ENCODE measurements at regions not wholly inside any gene's neighbourhood (a gene's known extent, or its start where the extent isn't known, plus 50 kb on each side); places are given as distances from the start of the nearest gene placed in this dataset.
"Not testable (repeated sequence)": the region's sequence is repeated elsewhere in the genome, so short reads cannot be mapped to it uniquely, and the experiment has no call there.

DNA sequence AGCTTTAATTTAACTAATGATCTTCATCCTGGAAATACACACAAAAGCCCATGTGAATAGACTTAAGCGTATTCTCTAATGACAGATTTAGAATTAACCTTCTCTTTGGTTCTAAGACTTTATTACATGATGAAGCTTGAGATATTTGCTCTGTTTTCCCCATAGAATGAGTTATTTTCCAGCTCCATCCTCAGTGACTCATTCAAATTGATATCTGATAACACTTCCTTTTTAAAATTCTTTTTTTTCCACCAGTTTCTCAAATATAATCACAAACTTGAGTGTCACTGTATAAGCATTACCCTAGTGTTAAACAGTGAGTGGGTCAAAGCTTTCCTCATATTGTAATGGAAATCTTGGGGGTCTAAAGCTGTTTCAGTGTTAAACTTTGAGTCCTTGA is 535.8 kb downstream of the KCNA4 start:
- no peak for DNase-seq

DNA sequence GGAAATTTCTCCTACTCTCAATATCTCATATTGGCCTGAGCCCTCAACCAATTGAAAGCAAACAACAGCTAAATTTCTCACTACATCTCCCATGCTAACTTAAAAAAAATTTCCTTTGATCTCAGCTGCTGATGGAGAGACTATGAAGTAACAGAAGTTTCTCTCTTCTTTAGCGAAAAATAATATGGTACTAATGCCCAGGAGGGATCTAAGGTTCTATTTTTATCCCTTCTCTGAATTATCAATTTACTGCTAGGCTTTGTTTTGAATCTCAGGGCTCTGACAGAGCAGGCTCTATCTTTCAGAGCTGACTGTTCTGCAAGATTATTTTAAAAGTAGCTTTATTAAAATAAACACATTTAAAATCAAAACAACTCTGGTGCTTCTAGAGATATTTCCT is 558.6 kb downstream of the KCNA4 start:
- DNase-seq = no peak

DNA sequence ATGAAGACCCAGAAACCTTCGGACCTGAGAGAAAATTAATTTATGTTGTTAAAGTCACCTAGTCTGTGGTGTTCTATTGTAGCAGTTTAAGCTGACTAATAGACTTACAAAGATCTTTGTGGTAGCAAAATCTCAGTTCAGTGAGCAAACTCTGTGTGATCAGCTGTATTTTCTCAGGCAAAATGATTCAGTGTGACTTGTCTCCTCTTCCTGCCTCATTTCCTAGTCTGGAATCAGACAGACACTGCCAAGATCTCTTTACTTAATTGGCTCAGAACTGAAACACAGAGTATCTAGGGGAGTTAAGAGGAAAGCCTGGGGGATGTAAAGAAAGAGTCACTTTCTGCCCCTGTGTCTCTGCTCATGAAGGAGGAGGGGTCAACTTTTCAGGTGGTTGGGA is 564.7 kb downstream of the KCNA4 start:
- DNase-seq = no peak

DNA sequence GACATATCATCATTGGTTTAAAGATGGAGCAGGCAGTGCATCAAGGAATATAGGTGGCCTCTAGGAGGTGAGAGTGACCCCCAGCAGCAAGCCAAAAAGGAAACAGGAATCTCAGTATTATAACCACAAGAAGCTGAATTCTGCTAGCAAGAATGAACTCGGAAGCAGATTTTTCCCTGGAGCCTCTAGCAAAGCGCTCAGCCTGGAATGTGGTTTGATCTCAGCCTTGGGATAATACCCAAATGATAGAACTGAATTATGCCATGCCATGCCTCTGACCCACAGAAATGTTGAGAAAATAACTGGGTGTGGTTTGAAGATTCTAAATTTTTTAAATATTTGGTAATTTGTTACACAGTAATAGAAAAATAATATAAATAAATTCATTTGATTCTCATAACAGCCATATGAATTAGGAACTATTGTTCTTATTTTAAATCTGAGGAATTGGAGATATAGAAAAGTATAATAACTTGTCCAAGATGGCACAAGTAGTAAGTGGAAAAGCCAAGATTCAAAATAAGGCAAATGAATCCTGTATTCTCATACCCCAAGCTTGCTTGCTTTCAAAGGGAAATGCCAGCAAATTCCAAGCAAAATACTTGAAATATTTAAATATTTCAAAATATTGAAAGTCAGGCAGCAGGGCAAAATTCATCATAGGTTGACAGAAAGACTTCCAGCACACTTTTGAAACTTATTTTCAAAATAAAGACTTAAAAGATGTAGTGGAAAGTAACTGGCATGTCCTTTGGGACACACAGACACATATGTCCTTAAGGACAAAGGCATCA is 567.4 kb downstream of the KCNA4 start:
- DNase-seq = no peak

DNA sequence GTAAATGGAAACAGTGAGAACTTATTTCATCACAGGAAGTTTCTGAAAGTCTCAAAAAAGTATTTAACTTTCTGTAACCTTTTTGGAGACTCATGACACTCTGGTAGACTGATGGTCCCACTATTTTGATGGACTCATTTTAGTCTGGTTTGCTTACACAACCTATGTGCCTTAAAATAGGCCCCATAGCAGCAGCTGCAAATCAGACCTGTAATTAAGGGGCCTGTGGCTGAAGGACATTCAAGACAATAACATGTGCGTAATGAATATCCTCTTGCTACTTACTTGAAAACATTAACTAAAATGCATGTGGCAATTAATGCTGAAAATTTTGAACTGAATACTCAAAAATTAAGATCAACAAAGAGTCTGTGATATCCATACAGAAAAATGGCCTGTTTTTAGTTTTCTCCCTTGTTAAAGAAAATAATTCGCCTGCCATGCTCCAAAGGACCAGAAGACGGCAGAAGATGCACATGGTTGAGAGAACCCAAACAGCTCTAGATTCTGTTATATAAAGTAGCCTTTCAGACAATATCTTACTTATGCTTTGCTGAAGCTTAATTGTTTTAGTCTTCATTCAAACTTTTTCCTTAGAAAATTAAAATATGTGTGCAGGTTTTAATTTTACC is 568.5 kb downstream of the KCNA4 start:
- no peak for DNase-seq

DNA sequence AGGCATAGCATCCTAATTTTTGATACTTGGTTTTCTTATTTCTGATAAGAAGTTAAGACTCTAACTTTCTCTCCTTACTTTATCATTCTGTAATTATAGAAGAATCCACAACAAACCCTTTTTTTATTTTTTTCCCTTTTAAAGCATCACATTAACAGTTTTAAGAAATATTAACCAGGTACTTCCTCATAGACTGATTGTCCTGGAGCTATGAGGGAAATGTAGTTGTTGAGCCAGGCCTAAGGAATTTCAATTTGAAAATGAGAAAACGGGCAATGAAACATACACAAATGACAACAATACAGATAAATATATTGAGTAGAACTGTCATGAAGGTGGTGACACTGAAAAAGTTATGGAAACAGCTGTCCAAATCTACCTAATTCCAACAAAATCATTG is 569.0 kb downstream of the KCNA4 start:
- no peak for DNase-seq

DNA sequence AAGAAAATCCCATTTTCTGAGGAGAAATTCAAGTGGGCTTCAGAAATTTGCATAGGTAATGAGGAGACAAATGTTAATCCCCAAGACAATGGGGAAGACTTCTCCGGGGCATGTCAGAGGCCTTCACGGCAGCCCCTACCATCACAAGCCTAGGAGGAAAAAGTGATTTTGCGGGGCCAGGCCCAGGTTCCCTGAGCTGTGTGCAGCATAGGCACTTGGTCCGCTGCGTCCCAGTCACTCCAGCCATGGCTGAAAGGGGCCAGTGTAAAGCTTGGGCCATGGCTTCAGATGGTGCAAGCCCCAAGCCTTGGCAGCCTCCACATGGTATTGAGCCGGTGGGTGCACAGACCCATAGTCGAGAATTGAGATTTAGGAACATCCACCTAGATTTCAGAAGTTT is 570.7 kb downstream of the KCNA4 start:
- DNase-seq = no peak

DNA sequence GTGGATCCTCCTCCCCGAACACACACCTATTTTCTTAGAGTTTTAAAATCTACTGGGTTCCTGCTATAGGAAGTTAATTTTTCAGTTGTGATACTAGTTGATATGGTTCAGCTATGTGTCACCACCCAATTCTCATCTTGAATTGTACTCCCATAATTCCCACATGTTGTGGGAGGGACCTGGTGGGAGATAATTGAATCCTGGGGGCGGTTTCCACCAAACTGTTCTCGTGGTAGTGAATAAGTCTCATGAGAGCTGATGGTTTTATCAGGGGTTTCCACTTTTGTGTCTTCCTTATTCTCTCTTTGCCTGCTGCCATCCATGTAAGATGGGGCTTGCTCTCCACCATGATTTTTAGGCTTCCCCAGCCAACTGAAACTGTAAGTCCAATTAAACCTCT is 571.6 kb downstream of the KCNA4 start:
- DNase-seq = not testable (repeated sequence)

DNA sequence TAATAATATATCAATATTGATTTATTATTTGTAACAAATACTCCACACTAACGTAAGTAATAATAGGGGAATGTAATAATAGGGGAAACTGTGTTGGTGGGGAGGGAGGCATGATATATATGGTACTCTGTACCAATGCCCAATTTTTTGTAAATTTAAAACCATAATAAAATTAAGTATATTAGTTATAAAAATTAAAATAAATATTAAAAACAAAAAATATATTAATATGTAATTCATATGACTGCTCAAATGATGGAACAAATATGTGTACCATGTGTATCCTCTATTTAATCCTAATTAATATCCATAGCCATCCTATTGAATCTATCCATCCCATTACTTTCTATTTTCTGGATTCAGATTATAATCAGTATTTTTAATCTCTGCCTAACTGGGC is 578.0 kb downstream of the KCNA4 start:
- no peak for DNase-seq

DNA sequence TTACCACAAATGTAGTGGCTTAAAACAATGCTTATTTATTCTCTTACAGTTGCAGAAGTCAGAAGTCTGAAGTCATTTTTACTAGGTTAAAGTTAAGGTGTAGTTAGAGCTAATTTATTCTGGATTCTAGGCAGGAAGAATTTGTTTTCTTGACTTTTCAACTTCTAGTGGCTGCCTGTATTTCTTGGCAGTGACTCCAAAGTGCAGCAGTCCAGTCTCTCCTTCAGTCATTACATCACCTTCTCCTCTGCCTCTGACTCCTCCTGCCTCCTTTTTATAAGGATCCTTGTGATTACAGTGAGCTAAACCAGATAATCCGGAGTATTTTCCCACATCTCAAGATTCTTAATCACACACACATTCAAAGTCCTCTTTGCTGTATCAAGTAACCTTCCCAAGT is 581.4 kb downstream of the KCNA4 start:
- no peak for DNase-seq

DNA sequence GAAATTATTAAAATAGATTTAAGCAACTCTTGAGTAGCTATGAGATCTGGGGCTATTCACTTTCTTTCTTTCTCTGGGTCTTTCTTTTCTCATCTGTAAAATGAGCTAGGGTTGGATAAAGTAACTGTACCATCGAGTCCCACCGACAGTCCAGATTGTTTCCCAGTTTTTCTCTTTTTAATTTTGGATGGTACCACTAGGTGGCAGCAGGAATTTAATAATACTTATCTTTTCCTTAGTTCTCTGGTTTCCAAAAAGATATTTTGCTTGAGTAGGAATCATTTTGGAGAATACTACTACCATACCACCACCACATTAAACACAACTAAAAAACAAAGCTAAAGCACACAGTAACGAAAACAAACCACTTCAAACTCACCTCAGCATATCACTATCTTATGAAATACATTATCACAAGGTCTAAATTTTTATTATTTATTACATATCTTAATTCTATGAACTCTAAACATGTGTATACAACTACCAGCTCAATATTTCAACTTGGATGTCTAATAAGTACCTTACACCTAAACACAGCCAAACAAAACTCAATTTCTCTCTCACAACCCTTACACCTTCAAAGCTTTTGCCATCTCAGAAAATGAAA is 584.0 kb downstream of the KCNA4 start:
- DNase-seq = no peak

DNA sequence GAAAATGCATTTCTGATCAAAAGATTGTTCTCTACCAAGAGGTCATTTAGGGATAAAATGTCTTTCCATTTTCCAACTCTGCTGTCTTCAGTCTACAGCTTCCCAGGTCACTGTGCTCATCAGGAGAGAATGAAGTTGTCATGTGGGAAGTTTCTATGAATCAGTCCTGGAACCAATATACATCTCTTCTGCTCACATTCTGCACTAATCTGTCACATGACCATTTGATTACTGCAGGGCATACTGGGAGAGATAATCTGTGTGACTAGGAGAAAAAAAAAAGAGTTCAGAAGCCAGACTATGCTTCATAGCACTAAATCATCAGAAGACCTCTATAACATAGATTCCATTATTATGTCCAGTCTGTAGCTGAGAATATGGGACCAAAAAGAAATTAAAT is 611.5 kb downstream of the KCNA4 start:
- no peak for DNase-seq

DNA sequence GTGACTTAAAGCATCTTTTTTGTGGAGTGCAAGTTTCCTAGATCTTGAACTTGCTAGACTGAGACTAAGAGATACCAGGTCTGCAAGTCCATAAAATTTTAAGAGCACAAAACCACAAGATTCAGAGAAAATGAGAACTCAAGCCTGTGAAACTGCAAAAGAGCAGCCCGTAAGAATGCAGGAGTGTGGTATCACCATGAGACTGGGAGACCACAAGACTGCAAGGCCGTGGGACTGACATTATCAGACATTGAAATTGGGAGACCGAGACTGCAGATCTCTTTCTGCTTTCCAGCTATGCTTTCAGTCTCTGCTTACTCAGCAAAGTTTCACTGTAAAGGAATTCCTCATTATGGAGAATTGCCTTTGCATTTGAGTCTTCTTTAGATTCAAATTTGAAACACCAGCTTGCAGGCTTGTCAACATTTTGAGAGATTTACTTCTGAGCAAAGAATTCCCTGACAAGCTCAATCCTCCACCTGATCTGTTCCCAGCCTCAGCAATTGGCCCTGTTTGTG is 621.2 kb downstream of the KCNA4 start:
- no peak for DNase-seq

DNA sequence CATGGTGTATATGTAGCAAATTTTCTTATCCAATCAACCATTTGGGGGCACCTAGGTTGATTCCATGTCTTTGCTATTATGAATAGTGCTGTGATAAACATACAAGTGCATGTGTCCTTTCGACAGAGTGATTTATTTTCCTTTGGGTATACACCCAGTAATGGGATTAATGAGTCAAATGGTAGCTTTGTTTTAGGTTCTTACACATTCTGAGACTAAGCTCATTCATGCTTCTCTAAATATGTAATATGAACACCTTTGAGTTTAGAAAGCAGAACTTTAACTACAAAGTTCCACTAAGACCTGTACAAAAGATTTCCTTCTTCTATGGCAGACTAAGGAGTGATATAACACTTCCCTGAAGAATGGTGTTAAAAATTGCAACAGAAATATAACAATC is 627.0 kb downstream of the KCNA4 start:
- no peak for DNase-seq

DNA sequence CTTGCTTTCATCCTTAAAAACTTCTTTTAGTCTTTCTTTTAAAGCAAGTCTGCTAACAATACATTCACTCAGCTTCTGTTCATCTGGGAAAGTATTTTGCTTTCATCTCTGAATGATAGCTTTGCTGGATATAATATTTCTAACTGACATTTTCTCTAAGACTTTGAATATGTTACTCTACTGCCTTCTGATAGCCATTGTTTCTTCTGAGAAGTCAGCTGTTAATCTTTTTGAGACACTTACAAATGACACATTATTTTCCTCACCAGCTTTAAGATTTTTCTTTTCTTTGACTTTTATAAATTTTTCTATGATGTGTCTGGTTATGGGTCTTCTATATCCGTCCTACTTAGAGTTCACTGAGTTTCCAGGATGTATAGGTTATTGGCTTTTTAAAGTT is 643.1 kb downstream of the KCNA4 start:
- DNase-seq = no peak

DNA sequence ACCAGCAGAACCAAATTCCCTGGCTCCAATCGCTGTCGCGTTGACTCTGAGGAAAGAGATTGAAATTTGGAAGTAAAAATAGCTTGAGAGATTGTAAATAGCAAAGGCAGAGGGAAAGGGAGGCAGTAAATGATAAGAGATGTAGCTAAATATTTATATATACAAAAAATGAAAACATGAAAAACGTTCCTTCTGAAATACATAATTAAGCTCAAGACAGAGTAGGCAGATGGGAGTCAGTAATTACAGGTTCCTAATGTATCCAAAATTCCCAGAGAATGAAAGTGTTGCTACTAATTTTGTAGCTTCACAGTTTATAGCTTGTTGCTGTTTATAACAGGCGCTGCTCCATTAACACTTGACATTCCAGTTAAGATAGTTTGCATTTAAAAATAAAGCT is 648.7 kb downstream of the KCNA4 start:
- no peak for DNase-seq

DNA sequence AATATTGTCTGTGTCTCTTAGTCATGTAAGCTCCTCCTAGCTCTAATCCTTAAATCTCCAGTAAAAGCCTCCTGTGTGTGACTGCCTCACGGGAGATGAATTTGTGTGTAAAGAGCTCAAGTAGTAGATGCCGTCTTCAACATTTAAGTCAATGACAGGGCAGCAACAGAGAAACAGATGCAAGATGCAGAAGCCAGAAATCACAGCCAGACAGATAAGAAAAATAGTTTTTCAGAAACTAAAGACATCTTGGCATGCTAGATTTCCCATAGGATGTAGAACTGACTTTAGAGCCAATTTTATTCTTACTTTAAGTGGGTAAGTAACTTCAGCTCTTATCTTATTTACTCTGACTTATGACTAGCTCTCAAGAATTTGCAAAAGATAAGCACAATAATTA is 652.8 kb downstream of the KCNA4 start:
- no peak for DNase-seq

DNA sequence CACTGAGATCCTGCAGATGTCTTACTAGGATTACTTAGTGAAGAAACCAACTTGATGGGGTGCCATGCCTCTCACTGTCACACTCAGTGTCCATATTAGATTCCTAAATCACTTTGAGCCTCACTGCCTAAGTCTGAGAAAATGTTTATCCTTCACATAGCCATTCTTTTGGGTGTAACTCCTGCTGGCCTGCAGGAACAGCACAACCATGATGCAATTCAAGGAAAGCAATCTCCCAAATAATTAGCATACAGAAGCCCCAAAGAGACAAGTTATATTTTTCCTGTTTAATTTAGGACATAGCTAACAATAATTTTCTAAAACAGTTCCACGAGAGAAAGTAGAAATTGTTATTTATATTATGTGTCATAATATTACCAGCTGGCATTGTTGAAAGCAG is 655.5 kb downstream of the KCNA4 start:
- DNase-seq = no peak

DNA sequence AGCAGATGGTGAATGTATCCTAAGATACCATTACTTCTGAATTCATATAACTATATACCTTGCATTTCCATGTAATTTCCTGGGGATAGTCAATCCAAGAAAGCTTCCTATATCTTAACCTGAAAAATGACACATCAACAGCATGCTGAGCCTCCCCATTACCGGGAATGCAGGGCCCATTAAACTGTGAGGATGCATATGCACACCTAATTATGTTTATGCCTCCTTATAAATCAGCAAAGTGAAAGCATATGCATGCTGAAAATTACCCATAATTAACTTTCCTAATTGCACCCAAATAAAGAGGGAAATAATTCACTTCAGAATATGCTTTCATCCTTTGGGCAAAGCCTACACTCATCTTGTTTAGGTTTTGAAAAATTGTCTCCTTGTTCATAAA is 663.0 kb downstream of the KCNA4 start:
- no peak for DNase-seq

DNA sequence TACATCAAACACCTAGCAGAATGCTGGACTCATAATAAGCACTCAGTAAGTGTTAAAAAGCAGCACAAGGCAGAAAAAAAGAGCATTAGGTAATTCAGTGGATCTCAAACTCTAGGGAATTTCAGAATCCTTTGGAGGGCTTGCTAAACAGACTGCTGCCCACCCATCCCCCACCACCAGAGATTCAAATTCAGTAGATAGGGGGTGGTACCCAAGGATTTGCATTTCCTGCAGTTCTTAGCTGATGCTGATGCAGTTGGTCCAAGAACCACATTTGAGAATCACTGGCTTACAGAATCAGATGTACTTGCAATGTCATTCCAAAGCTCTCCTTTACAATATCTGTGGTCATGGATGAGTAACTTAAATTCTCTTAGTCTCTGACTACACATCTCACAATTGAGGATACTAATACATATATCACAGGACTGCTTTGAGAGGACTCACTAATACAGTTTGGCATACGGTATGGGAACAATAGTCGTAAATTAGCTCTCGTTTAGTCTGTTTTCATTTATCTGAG is 664.5 kb downstream of the KCNA4 start:
- DNase-seq = no peak

DNA sequence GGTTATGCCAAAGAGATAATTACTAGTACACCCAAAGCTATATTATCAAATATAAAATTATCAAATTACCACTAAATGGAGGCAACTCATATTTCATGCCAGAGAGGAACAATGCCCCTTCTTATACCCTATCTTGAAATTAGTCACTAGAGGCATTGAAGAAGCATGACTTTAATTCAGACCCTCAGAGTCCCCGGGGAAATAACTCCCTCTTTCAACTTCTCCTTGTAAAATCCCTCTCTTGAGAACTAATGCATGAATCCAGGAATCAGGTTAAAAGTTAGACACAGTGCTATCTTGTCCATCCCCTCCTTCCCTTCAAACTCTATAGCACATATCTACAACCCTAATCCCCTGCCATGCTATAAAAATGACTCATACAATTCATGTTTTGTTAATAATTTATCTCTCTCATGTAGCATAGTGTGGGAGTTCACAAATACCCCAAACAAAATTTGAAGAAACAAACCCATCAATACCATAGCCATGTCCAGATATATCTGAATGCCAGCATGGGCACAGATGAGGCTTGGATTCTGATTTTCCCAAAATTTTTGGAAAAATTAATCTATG is 665.4 kb downstream of the KCNA4 start:
- DNase-seq = no peak

DNA sequence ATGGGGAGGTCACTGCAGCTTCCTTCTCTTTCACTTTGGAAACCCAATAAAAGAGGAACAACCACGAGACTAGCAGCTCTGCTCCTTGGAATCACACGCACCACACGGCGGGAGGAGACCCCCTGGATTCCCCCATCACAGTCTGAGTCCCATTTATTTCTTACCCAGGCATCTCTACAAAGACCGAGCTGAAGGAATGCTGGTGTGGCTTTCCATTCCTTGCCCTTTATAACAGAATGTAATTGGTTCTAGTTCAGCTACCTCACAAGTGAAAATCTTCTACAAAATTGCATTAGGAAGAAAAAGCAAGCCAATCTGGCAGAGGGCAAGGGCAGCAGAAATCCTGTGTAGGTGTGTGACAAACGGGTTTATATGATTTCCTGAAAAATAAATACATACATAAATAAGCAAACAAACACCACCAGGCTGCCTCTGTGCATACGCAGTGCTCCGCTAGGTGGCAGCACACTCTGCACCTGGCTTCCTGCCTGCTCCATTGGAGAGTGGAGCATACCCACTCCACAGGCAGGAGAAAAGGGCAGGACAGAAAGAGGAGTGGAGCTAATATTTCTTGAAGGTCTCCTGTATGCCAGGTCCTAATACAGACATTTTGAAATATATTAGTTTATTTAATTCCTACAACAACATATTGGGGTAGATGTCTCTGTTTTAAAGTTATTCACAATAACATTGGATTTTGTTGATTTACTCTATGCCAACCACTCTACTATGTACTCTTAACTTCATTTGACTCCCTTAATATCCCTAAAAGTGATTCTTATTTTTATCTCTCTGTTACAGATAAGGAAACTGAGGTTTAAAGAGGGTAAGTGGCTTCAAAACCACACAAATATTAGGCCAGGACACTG is 673.1 kb downstream of the KCNA4 start:
- peak; percentile 30 for DNase-seq

All from T1000 (cell line).